IMR-90 (cell line): ENCODE measurements at regions not wholly inside any gene's neighbourhood (a gene's known extent, or its start where the extent isn't known, plus 50 kb on each side); places are given as distances from the start of the nearest gene placed in this dataset.

ENCODE experiments used
- CHD1 ChIP-seq: IDR thresholded peaks from 2 replicates; pipeline ENCODE4 v1.6.1; 2012; ENCODE audit warnings: low read depth, low read length, improper control_type of control experiment
- MAFK ChIP-seq: IDR thresholded peaks from 2 replicates; pipeline ENCODE4 v1.6.1; 2012; ENCODE audit warnings: low read depth, low read length, improper control_type of control experiment
- RAD21 ChIP-seq: IDR thresholded peaks from 2 replicates; pipeline ENCODE4 v1.6.1; 2012; ENCODE audit warnings: low read length, improper control_type of control experiment
- RCOR1 ChIP-seq: IDR thresholded peaks from 2 replicates; pipeline ENCODE4 v1.6.1; 2012; ENCODE audit warnings: mild to moderate bottlenecking, low read length, improper control_type of control experiment; ENCODE audit not compliant: insufficient replicate concordance
- RFX5 ChIP-seq: IDR thresholded peaks from 2 replicates; pipeline ENCODE4 v1.8.0; 2012; ENCODE audit warnings: low read depth, mild to moderate bottlenecking, low read length, moderate library complexity
- SMC3 ChIP-seq: fragments of 150-350 bp; IDR thresholded peaks from 2 replicates; pipeline ENCODE4 v1.6.1; 2016; ENCODE audit warnings: low read depth, mild to moderate bottlenecking, antibody characterized with exemption, low read length, moderate library complexity
- TF ChIP-seq, protein P1 (sequence below): conservative IDR thresholded peaks from 2 replicates; pipeline ENCODE4 v1.5.1; 2012; ENCODE audit warnings: mild to moderate bottlenecking, low read depth, low read length, improper control_type of control experiment

GRCh38 chr1:238675221-238675620 is 711.1 kb upstream of the CHRM3 start:
- TF ChIP-seq RFX5 (no peak), RCOR1 (no peak), RAD21 (no peak), CHD1 (no peak), SMC3 (no peak), MAFK (no peak)
- TF ChIP-seq, protein P1, sequence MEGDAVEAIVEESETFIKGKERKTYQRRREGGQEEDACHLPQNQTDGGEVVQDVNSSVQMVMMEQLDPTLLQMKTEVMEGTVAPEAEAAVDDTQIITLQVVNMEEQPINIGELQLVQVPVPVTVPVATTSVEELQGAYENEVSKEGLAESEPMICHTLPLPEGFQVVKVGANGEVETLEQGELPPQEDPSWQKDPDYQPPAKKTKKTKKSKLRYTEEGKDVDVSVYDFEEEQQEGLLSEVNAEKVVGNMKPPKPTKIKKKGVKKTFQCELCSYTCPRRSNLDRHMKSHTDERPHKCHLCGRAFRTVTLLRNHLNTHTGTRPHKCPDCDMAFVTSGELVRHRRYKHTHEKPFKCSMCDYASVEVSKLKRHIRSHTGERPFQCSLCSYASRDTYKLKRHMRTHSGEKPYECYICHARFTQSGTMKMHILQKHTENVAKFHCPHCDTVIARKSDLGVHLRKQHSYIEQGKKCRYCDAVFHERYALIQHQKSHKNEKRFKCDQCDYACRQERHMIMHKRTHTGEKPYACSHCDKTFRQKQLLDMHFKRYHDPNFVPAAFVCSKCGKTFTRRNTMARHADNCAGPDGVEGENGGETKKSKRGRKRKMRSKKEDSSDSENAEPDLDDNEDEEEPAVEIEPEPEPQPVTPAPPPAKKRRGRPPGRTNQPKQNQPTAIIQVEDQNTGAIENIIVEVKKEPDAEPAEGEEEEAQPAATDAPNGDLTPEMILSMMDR, result no peak
